NCI-H748 treated with DMSO at 0.1 percent for 48 hours (cell line): ENCODE measurements at regions not wholly inside any gene's neighbourhood (a gene's known extent, or its start where the extent isn't known, plus 50 kb on each side); places are given as distances from the start of the nearest gene placed in this dataset.

ENCODE experiments used
- DNase-seq: peaks from one replicate; lab custom pipeline; 2025; lab: John Stamatoyannopoulos, UW

DNA sequence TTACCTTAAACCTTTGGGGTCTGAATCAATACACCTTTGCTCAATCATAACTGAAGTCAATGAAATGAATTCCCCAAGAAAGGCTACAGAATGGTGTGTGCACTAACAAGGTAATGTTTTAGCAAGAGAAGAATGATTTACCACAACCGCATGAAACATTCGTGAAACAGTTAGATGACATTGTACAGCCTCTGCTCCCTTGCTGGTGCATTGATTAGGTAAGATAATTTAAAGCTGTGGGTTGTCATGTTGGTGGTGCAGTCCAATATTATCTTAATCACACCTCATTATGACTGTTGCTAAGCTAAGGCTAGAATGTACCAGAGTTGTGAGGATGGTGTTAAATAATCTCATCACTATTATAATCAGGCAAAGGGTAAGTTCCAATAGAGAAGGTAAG, 1673.2 kb upstream of the PRR20A start:
- DNase-seq, result no peak

GRCh38 chr13:55483626-55484158, 1657.0 kb upstream of the PRR20A start:
- DNase-seq, result no peak

DNA sequence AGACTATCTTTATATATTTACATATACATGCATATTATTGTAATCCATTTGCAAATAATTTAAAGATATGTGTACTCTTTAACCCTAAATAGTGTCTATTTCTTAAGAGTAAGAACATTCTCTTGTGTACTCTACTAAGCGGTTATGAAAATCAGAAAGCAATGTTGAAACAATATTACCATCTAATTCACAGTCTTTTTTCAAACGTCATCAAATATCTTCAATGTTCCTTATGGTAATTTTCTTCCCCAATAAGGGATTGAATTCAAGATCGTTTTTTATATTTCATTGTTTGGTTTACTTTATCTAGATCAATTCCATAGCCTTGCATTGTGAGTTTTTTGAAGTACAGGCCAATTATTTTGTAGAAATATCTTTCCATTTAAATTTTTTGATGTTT, 1647.4 kb upstream of the PRR20A start:
- DNase-seq, result no peak

DNA sequence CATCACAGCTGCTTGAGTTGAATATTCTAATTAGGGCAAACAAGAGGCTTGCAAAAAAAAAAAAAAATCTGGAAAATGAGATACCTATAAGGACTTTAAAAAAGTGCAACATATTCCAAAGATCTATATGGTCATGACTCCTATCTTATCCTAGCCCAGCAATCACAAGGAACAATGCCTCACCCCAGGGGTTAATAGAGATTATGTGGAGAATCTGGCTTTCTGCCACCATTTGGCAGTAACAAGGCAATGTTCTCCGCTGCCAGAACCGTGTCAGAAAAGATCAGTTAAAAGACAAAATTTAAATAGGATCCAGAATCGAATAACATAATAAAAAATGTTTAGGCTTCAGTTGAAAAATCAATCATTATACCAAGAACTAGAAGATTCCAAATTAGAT, 1643.2 kb upstream of the PRR20A start:
- DNase-seq, result no peak

- DNase-seq, result no peak
Observed at GRCh38 chr13:55500694-55501093, 1640.0 kb upstream of the PRR20A start.

DNA sequence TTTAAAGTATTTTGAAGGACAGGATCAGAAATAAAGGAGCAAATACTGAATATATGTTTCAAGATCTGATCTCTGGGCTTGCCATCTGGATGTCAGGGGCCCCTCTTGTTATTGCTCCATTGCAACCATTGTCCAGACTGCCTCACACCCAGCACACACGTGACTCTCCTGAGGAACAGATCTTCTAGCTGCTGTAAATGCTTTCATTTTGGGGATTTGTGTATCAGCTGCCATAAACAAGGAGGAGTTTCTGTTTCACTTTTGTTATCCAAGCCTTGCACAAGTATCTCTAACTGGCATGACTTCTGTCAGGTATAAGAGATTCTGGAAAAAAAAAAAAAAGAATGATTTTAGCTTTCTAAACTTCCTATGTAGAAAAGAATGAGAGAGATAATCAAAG, 1624.1 kb upstream of the PRR20A start:
- no peak for DNase-seq

DNA sequence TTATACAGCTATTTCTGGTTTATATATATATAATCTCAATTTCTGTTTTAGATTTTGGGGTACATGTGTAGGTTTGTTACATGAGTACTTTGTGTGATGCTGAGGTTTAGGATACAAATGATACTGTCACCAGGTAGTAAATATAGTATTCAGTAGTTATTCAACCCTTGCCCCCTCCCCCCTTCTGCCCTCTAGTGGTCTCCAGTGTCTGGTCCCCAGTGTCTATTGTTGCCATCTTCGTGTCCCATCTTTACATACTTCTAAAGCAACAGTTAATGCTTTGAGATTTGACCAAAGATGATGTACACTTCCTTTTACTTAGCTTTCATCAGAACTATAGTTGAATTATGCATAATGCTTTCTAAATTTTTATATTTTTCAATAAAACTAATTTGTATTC, 1623.4 kb upstream of the PRR20A start:
- peak; percentile 19 for DNase-seq

DNA sequence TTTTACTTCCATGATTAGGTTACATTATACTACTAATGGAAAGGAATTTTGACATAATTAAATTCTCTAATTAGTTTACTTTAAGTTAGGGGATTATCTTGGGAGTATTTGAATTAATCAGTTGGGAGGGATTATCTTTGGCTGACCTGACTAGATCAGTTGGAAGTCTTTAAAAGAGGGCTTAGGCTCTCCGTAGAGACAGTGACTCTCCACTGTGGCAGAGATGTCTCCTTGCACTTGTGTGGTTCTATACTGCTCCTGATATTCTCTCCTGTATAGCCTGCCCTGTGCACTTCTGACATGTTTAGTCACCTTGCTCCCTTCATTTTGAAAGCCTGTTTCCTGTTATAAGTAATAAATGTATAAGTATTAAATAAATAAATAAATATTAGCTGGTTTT, 1612.3 kb upstream of the PRR20A start:
- no peak for DNase-seq

DNA sequence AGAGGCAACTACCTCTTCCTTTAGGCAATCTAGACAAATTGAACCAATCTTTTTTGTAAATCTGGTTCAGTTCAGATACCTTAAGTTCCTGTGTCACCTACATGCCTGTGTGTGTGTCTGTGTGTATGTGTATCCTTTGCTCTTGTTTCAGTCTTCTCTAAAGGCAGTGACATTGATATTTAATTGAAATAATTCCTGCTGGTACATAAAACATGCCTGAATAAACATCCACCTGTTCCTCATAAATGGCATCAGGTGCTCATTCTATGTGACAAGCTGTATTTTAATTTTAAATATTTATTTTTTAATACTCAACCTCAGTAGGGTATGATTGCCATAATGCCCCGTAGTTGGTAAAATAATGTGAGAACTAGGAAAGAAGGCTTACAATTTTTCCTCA, 1606.4 kb upstream of the PRR20A start:
- peak; percentile 36 for DNase-seq

GRCh38 chr13:55538424-55538823, 1602.3 kb upstream of the PRR20A start:
- DNase-seq, result no peak

GRCh38 chr13:55543053-55543452, 1597.7 kb upstream of the PRR20A start:
- DNase-seq, result no peak

GRCh38 chr13:55550624-55551023, 1590.1 kb upstream of the PRR20A start:
- DNase-seq, result no peak

- peak; percentile 82 for DNase-seq
Observed at GRCh38 chr13:55553701-55554100, 1587.0 kb upstream of the PRR20A start.

GRCh38 chr13:55554741-55555140, 1586.0 kb upstream of the PRR20A start:
- DNase-seq, result no peak

DNA sequence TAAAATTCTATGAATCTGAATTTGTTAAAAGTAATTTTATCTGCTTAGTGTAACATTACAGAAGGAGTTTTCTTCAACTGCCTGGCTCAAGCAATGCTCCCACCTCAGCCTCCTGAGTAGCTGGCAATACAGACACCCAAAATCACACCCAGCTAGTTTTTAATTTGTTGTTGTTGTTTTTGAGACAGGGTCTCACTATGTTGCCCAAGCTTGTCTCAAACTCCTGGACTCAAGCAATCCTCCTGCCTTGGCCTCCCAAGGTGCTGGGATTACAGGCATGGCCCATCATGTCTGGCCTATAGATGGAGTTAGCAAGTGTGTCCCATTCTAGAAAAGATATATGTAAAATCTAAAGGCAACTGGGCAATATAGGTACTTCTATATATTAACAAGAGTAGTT, 1580.4 kb upstream of the PRR20A start:
- no peak for DNase-seq

DNA sequence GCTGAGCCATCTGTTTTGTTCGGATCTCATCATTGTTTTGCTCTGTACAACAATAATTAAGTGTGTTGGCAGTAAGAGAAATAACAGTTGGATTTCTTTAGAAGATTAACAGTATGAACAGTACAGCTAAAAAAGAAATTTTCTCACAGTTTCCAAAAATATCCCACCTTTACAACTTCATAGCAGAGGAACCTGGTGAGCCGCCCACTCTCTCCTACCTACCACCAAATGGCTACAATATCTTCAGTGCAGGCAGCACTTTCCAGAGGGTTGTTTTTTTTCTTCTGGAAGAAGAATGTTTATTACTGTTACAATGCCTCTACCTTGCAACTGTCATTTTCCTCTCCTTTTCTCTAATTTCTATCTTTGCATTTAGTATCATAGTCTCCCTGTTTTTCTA, 1577.5 kb upstream of the PRR20A start:
- no peak for DNase-seq

DNA sequence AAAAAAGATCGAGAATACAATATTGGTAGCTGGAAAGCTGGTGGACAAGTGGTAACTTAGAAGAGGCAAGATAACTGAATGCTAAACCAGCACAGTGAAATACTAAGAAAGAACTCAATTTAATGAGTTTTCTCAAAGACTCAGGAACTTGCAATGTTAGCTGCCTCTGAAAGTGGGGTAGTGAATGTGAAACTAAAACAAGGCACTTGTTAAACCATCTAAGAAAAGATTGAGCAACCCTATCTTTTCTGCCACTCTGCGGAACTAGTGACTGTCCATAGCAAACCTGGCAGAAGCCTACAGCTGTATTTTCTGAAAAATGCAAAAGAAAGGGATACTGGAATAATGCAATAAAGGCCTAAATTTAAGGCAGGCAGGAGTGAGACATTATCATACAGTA, 1574.4 kb upstream of the PRR20A start:
- DNase-seq, result no peak

DNA sequence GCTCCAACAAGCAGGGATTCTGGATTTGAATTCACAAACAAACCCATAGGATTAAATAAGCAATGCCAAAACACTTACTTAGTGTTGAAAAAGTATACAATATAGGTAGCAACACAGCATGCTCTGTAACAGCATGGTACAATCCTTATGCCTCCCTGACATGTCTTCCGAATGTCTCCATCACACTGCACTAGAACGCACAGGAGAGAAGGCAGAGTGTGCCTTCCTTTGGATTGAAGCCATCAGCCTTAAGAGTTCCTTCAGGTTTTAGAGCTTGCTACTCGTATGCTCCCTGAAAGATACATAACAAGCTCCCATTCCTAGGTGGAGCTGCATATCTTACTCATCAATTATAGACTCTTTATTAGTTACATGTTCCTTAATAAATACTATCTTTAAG, 1573.9 kb upstream of the PRR20A start:
- DNase-seq, result no peak

GRCh38 chr13:55567721-55568625, 1572.7 kb upstream of the PRR20A start:
- no peak for DNase-seq

GRCh38 chr13:55569082-55569481, 1571.6 kb upstream of the PRR20A start:
- no peak for DNase-seq

- DNase-seq, result no peak
Observed at GRCh38 chr13:55569514-55569913, 1571.2 kb upstream of the PRR20A start.

- DNase-seq, result no peak
Observed at GRCh38 chr13:55570371-55570770, 1570.3 kb upstream of the PRR20A start.

- no peak for DNase-seq
Observed at GRCh38 chr13:55571237-55571867, 1569.4 kb upstream of the PRR20A start.
